GM12878 (cell line): ENCODE measurements at regions not wholly inside any gene's neighbourhood (a gene's known extent, or its start where the extent isn't known, plus 50 kb on each side); places are given as distances from the start of the nearest gene placed in this dataset.

Experiments used
- GATAD2B ChIP-seq: fragments of 450-650 bp; conservative IDR thresholded peaks from 2 replicates; pipeline ENCODE4 v1.6.1; 2017; ENCODE audit warnings: low read depth, mild to moderate bottlenecking, moderate library complexity
- POLR2AphosphoS5 ChIP-seq: IDR thresholded peaks from 2 replicates; pipeline ENCODE4 v1.6.1; 2011; ENCODE audit warnings: mild to moderate bottlenecking, low read length, inconsistent platforms
- SIN3A ChIP-seq: IDR thresholded peaks from 2 replicates; pipeline ENCODE4 v1.6.1; 2012; ENCODE audit warnings: low read depth, low read length, improper control_type of control experiment
- SIX5 ChIP-seq: IDR thresholded peaks from 2 replicates; pipeline ENCODE4 v1.6.1; 2011; ENCODE audit warnings: mild to moderate bottlenecking, low read depth, low read length, moderate library complexity; ENCODE audit not compliant: severe bottlenecking

- TF ChIP-seq POLR2AphosphoS5 (no peak), SIN3A (no peak), SIX5 (no peak), GATAD2B (no peak)
Observed at GRCh38 chr12:58443273-58443980, 476.9 kb downstream of the LRIG3 start.
